Parathyroid adenoma (tissue), 2 donors: ENCODE measurements at regions not wholly inside any gene's neighbourhood (a gene's known extent, or its start where the extent isn't known, plus 50 kb on each side); places are given as distances from the start of the nearest gene placed in this dataset.
"Not testable (repeated sequence)": the region's sequence is repeated elsewhere in the genome, so short reads cannot be mapped to it uniquely, and the experiment has no call there.

Experiments used
- H2AFZ ChIP-seq: fragments of 300-600 bp; sonication (generic); one replicate; pipeline ENCODE4 v1.7.0; 2017; ENCODE audit warnings: antibody characterized with exemption, mild to moderate bottlenecking
- H3K27ac ChIP-seq: fragments of 300-600 bp; sonication (generic); one replicate; pipeline ENCODE4 v1.7.0; 2017
- H3K27me3 ChIP-seq: fragments of 300-600 bp; sonication (generic); one replicate; pipeline ENCODE4 v1.7.0; 2017; ENCODE audit warnings: low read length; ENCODE audit not compliant: control insufficient read depth, insufficient read depth
- H3K36me3 ChIP-seq: fragments of 300-600 bp; sonication (generic); one replicate; pipeline ENCODE4 v1.7.0; 2017; ENCODE audit warnings: low read length; ENCODE audit not compliant: control insufficient read depth, insufficient read depth
- H3K4me1 ChIP-seq: fragments of 300-600 bp; sonication (generic); one replicate; pipeline ENCODE4 v1.7.0; 2017; ENCODE audit warnings: control low read depth
- H3K4me2 ChIP-seq: fragments of 300-600 bp; sonication (generic); one replicate; pipeline ENCODE4 v1.7.0; 2017; ENCODE audit warnings: low read length
- H3K4me3 ChIP-seq: fragments of 300-600 bp; sonication (generic); one replicate; pipeline ENCODE4 v1.7.0; 2017; ENCODE audit warnings: low read depth, low read length
- H3K79me2 ChIP-seq: fragments of 300-600 bp; sonication (generic); one replicate; pipeline ENCODE4 v1.7.0; 2017; ENCODE audit warnings: control low read depth
- H3K9ac ChIP-seq: fragments of 300-600 bp; sonication (generic); one replicate; pipeline ENCODE4 v1.7.0; 2017; ENCODE audit warnings: mild to moderate bottlenecking
- H3K9me3 ChIP-seq: fragments of 300-600 bp; sonication (generic); one replicate; pipeline ENCODE4 v1.7.0; 2017; ENCODE audit warnings: low read length; ENCODE audit not compliant: control insufficient read depth
- TF ChIP-seq, protein P1 (sequence below): fragments of 300-600 bp; sonication (generic); IDR thresholded peaks from one replicate; pipeline ENCODE4 v1.7.0; 2017; ENCODE audit warnings: antibody characterized with exemption, mild to moderate bottlenecking
- donor health status: primary hyperparathyroidism.

DNA sequence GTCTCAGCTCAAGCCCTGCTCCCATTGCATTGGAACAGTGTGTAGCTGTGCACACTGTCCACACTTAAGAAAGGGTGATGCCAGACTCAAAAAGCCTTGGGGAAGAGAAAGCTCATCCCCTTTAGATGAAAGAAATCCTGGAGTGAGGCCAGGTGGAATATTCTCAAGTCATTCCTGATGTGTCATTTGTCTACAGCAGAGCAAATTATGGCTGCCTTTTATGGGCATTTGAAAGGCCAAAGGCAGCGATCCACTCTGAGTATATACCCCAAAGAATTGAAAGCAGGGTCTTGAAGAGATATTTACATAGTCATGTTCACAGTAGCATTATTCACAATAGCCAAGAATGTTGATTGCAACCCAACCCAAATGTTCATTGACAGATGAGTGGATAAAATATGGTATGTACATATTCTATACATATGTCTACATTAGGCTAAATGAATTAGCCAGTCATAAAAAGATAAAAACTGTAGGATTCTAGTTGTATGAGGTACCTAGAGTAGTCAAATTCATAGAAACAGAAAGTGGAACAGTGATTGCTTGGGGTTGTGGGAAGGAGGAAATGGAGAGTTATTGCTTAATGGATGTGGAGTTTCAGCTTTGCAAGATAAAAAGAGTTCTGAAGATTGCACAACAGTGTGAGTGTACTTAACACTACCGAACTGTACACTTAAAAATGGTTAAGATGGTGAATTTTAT lies 214.9 kb downstream of the KCNRG start:
- H3K9ac ChIP-seq, result no peak overlapping the region
- H3K36me3 ChIP-seq, result no peaks in the 10 kb centered on the region
- no peaks in the 10 kb centered on the region for H3K4me1 ChIP-seq
- TF ChIP-seq, protein P1, sequence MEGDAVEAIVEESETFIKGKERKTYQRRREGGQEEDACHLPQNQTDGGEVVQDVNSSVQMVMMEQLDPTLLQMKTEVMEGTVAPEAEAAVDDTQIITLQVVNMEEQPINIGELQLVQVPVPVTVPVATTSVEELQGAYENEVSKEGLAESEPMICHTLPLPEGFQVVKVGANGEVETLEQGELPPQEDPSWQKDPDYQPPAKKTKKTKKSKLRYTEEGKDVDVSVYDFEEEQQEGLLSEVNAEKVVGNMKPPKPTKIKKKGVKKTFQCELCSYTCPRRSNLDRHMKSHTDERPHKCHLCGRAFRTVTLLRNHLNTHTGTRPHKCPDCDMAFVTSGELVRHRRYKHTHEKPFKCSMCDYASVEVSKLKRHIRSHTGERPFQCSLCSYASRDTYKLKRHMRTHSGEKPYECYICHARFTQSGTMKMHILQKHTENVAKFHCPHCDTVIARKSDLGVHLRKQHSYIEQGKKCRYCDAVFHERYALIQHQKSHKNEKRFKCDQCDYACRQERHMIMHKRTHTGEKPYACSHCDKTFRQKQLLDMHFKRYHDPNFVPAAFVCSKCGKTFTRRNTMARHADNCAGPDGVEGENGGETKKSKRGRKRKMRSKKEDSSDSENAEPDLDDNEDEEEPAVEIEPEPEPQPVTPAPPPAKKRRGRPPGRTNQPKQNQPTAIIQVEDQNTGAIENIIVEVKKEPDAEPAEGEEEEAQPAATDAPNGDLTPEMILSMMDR, result no peak
- no peaks in the 10 kb centered on the region for H3K9me3 ChIP-seq
- H3K4me3 ChIP-seq, result no peak overlapping the region
- no peaks in the 10 kb centered on the region for H3K79me2 ChIP-seq
- H3K4me2 ChIP-seq, result no peak overlapping the region
- no peak overlapping the region for H3K27ac ChIP-seq
- no peaks in the 10 kb centered on the region for H3K27me3 ChIP-seq
- H2AFZ ChIP-seq, result no peak overlapping the region

DNA sequence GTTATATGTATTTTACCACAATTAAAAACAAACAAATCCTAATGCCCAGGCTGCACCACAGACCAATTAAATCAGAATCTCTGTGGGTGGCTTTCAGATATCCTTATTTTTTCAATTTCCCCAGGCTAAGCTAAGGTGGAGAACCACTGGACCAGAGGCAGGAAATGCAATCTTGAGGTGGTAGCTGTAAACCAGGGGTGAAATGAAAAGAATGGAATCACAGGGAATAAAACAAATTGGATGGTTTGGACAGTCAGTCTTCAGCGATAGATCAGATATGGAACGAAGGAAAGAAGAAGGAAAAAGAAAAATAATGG lies 215.4 kb downstream of the KCNRG start:
- H3K9me3 ChIP-seq, result no peaks in the 10 kb centered on the region
- no peak overlapping the region for H3K4me3 ChIP-seq
- TF ChIP-seq, protein P1, result no peak
- H3K27ac ChIP-seq, result no peak overlapping the region
- no peaks in the 10 kb centered on the region for H3K36me3 ChIP-seq
- H3K9ac ChIP-seq, result no peak overlapping the region
- no peak overlapping the region for H2AFZ ChIP-seq
- H3K27me3 ChIP-seq, result no peaks in the 10 kb centered on the region
- no peaks in the 10 kb centered on the region for H3K4me1 ChIP-seq
- H3K4me2 ChIP-seq, result no peak overlapping the region
- no peaks in the 10 kb centered on the region for H3K79me2 ChIP-seq

DNA sequence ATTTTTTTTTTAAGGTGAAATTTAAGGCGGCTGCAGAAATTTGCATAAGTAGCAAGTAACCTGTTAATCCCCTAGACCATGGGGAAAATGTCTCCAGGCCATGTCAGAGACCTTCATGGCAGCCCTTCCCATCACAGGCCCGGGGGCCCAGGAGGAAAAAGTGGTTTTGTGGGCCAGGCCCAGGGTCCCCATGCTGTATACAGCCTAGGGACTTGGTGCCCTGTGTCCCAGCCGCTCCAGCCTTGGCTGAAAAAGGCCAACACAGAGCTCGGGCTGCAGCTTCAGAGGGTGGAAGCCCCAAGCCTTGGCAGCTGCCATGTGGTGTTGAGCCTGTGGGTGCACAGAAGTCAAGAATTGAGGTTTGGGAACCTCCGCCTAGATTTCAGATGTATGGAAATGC lies 218.3 kb downstream of the KCNRG start:
- not testable (repeated sequence) for H3K4me1 ChIP-seq, H3K79me2 ChIP-seq, H3K4me2 ChIP-seq, H3K4me3 ChIP-seq, H3K9ac ChIP-seq, H3K27me3 ChIP-seq, H3K9me3 ChIP-seq, H3K36me3 ChIP-seq, H2AFZ ChIP-seq, H3K27ac ChIP-seq

DNA sequence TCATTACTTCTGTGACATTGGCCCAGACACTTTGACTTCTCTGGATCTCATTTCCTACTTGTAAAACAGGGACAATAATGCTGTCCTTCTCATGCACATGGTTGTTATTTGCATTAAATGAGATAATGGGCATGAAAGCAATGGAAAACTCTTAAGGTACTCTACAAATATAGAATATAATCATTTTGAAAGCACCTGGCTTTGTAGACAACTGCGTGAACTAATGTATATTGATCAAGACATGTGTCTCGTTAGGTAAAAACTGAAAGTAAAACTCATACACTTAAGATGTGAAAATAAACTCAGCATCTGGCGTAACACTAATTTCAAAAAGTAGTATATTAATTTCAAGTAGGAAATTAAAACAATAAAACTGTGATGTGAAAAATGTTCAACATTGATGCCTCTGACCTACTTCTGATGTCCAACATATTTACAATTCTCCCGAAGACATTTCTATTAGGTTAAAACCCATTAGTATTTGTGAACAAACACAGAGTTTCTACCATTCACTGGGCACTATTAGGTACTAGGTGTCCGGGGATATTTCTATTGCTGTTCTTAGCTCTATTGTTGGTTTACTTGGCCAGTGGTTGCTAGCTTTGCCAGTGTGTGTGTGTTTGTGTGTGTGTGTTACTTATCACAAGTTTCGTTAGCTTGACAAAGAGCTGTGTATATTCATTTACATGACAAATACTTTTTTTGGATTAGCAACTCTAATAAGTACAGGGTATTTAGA lies 220.5 kb downstream of the KCNRG start:
- Histone ChIP-seq H3K79me2 (no peaks in the 10 kb centered on the region), H2AFZ (no peak overlapping the region), H3K27ac (no peak overlapping the region), H3K9ac (no peak overlapping the region), H3K9me3 (no peaks in the 10 kb centered on the region), H3K36me3 (no peaks in the 10 kb centered on the region), H3K4me3 (no peak overlapping the region), H3K27me3 (no peaks in the 10 kb centered on the region), H3K4me1 (no peaks in the 10 kb centered on the region), H3K4me2 (no peak overlapping the region)
- TF ChIP-seq, protein P1, result no peak

DNA sequence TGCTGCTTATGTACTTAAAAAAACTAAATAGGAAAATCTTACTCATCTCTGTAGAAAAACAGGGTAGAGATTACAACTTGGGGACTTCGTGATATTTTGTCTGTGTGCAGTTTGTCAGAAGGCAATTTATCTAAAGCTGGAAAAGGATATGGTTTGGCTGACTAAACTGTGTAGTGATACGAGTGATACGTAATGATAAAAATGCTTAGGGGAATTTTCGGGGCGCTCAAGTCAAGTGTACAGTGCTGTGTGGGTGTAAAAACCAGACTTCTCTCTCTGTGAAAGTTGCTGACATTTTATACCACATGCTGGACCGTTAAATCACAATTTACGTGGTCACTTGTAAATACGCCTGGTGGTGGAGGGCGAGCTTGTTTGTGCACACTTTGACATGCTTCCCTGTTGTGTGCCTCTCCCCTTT lies 221.7 kb downstream of the KCNRG start:
- TF ChIP-seq, protein P1, result no peak
- Histone ChIP-seq H3K9me3 (no peaks in the 10 kb centered on the region), H3K4me2 (no peak overlapping the region), H3K27ac (no peak overlapping the region), H3K36me3 (no peaks in the 10 kb centered on the region), H2AFZ (no peak overlapping the region), H3K4me1 (no peaks in the 10 kb centered on the region), H3K79me2 (no peaks in the 10 kb centered on the region), H3K4me3 (no peak overlapping the region), H3K9ac (no peak overlapping the region), H3K27me3 (no peaks in the 10 kb centered on the region)
